K562 (cell line): ENCODE measurements at regions not wholly inside any gene's neighbourhood (a gene's known extent, or its start where the extent isn't known, plus 50 kb on each side); places are given as distances from the start of the nearest gene placed in this dataset.

ENCODE experiments used
- ATAC-seq: fragments of 200-7000 bp; cut with Tn5 transposase; 3 replicates; pipeline ENCODE4 v1.9.1; 2020; ENCODE audit warnings: moderate library complexity
- BruUV-seq: library from RNA; stranded (reverse); fragments of 400-500 nt; replicated peaks from 2 replicates; lab custom pipeline; 2021; lab: Mats Ljungman, UMichigan
- CTCF ChIA-PET: fragments of 300-600 bp; formaldehyde crosslinking; extraction: SDS; loops from one replicate; lab custom pipeline; 2021; ENCODE audit warnings: low intra/inter-chr PET ratio; lab: Yijun Ruan, JAX
- POLR2A ChIA-PET: fragments of 300-600, 350-650 bp; sonication (Branson Sonifier 250); formaldehyde crosslinking; extraction: SDS; loops from one replicate; lab custom pipeline; 2021; ENCODE audit warnings: antibody characterized with exemption, inconsistent platforms; lab: Yijun Ruan, JAX
- DNase-seq, 4 experiments: peaks; one replicate each; pipeline versions ENCODE4 v3.0.0 to v3.0.0-alpha.2; 2011 to 2018; ENCODE audit warnings: low spot score in 3 of 4, mixed read lengths in 3 of 4; ENCODE audit errors: extremely low read depth in 1 of 4
- FAIRE-seq: peaks from 2 replicates; lab custom pipeline; 2011; peaks lifted over from hg19 to GRCh38; lab: Jason Lieb, UNC
- H2AFZ ChIP-seq: 2 replicates; pipeline ENCODE4 v1.6.0; 2011; ENCODE audit warnings: low read depth, low read length, control low read depth, inconsistent platforms
- H3K27ac ChIP-seq: fragments of 200-600 bp; 3 replicates; pipeline ENCODE4 v1.8.0; 2011; ENCODE audit warnings: low read depth, mild to moderate bottlenecking, control low read depth, inconsistent platforms, low read length, moderate library complexity, mixed read lengths; ENCODE audit errors: extremely low read depth
- H3K27me3 ChIP-seq, 2 experiments: fragments of 300-600 bp in 1 of 2; 2 replicates in 1 of 2; 3 replicates in 1 of 2; pipeline versions ENCODE4 v1.6.0 to v1.8.0; 2011; ENCODE audit warnings: inconsistent platforms in 2 of 2, low read length in 2 of 2, mild to moderate bottlenecking in 1 of 2, mixed read lengths in 1 of 2, moderate library complexity in 1 of 2; ENCODE audit not compliant: control insufficient read depth in 2 of 2, insufficient read depth in 2 of 2
- H3K36me3 ChIP-seq: fragments of 300-600 bp; 3 replicates; pipeline ENCODE4 v1.8.0; 2011; ENCODE audit warnings: mild to moderate bottlenecking, low read length, inconsistent platforms; ENCODE audit not compliant: control insufficient read depth, insufficient read depth
- H3K4me1 ChIP-seq, 2 experiments: fragments of 200-600 bp in 1 of 2; replicated peaks in 1 of 2; 2 replicates in 1 of 2; 3 replicates in 1 of 2; pipeline versions ENCODE4 v1.5.1 to v1.8.0; 2011; ENCODE audit warnings: inconsistent platforms in 2 of 2, low read length in 2 of 2, mild to moderate bottlenecking in 1 of 2, mixed read lengths in 1 of 2, moderate library complexity in 1 of 2; ENCODE audit not compliant: control insufficient read depth in 2 of 2, insufficient read depth in 2 of 2
- H3K4me2 ChIP-seq: 2 replicates; pipeline ENCODE4 v1.6.1; 2011; ENCODE audit warnings: low read length, control low read depth, inconsistent platforms, mixed read lengths; ENCODE audit not compliant: insufficient read depth
- H3K4me3 ChIP-seq: fragments of 200-600 bp; sonication (generic), shearing (Covaris generic); 2 replicates; pipeline ENCODE4 v1.5.1; 2016; ENCODE audit warnings: control low read depth, inconsistent platforms
- H3K79me2 ChIP-seq: fragments of 200-600 bp; 3 replicates; pipeline ENCODE4 v1.8.0; 2011; ENCODE audit warnings: low read length, inconsistent platforms; ENCODE audit not compliant: control insufficient read depth, insufficient read depth
- H3K9ac ChIP-seq, 2 experiments: 2 replicates each; pipeline versions ENCODE4 v1.6.0 to v1.6.1; 2011; ENCODE audit warnings: low read depth in 2 of 2, low read length in 2 of 2, control low read depth in 1 of 2, inconsistent platforms in 1 of 2, mild to moderate bottlenecking in 1 of 2, mixed read lengths in 1 of 2; ENCODE audit not compliant: insufficient read depth in 1 of 2
- H3K9me1 ChIP-seq: one replicate; pipeline ENCODE4 v1.6.0; 2011; ENCODE audit warnings: inconsistent platforms, mild to moderate bottlenecking, low read length, moderate library complexity; ENCODE audit not compliant: control insufficient read depth, insufficient read depth
- H3K9me3 ChIP-seq: replicated peaks from 2 replicates; pipeline ENCODE4 v1.5.1; 2011; ENCODE audit warnings: low read depth, low read length, inconsistent platforms; ENCODE audit not compliant: control insufficient read depth, insufficient read depth
- H4K20me1 ChIP-seq: replicated peaks from 2 replicates; pipeline ENCODE4 v1.6.1; 2011; ENCODE audit warnings: low read length, inconsistent platforms, mixed read lengths; ENCODE audit not compliant: control insufficient read depth, insufficient read depth
- CGGBP1 ChIP-seq: fragments of 250-450 bp; sonication (Bioruptor Pico); IDR thresholded peaks from 2 replicates; pipeline ENCODE4 v1.9.0; 2021; ENCODE audit warnings: mild to moderate bottlenecking
- COPS2 ChIP-seq: fragments of 450-650 bp; conservative IDR thresholded peaks from 2 replicates; pipeline ENCODE4 v1.6.1; 2016; ENCODE audit warnings: mild to moderate bottlenecking, moderate library complexity
- CXXC5 ChIP-seq: fragments of 250-450 bp; sonication (Bioruptor Pico); IDR thresholded peaks from 2 replicates; pipeline ENCODE4 v1.8.0; 2022; ENCODE audit warnings: inconsistent platforms, mild to moderate bottlenecking, moderate library complexity
- GABPB1 ChIP-seq: sonication (generic); formaldehyde crosslinking; IDR thresholded peaks from 2 replicates; pipeline ENCODE4 v1.8.0; 2022; ENCODE audit warnings: mild to moderate bottlenecking, missing genetic modification reagents
- JUN ChIP-seq, 2 experiments: sonication (generic) in 1 of 2; formaldehyde crosslinking in 1 of 2; IDR thresholded peaks; 2 replicates each; pipeline versions ENCODE4 v1.6.1 to v1.8.0; 2012 to 2022; ENCODE audit warnings: borderline replicate concordance in 2 of 2, mild to moderate bottlenecking in 2 of 2, improper control_type of control experiment in 1 of 2, low read depth in 1 of 2, low read length in 1 of 2, missing genetic modification reagents in 1 of 2
- MBD2 ChIP-seq: sonication (generic); IDR thresholded peaks from 2 replicates; pipeline ENCODE4 v1.6.1; 2016; ENCODE audit warnings: low read depth, borderline replicate concordance
- MYNN ChIP-seq, 2 experiments: sonication (generic); formaldehyde crosslinking in 1 of 2; IDR thresholded peaks; 2 replicates each; pipeline versions ENCODE4 v1.5.0 to v1.6.1; 2016 to 2020; ENCODE audit warnings: antibody characterized with exemption in 1 of 2, missing genetic modification reagents in 1 of 2
- PHB ChIP-seq: fragments of 250-450 bp; sonication (Bioruptor Pico); IDR thresholded peaks from 2 replicates; pipeline ENCODE4 v1.5.0; 2021
- SMARCE1 ChIP-seq: fragments of 450-650 bp; IDR thresholded peaks from 2 replicates; pipeline ENCODE4 v1.7.1; 2016; ENCODE audit warnings: mild to moderate bottlenecking
- TRIM28 ChIP-seq: fragments of 450-650 bp; IDR thresholded peaks from 2 replicates; pipeline ENCODE4 v1.6.1; 2017
- ZNF79 ChIP-seq: fragments of 250-450 bp; sonication (Bioruptor Pico); IDR thresholded peaks from 2 replicates; pipeline ENCODE4 v1.4.0; 2020; ENCODE audit warnings: low read depth, mild to moderate bottlenecking, moderate library complexity
- WGBS: fragments of 100-300 bp; shearing (Covaris generic); methylation state at CpG from one replicate; pipeline ENCODE4 v1.1.6; 2016; ENCODE audit warnings: low coverage, mixed read lengths; ENCODE audit not compliant: insufficient coverage; ENCODE audit errors: missing lambda C conversion rate; 5-methylcytosine and 5-hydroxymethylcytosine counted together
- in situ Hi-C: fragments of 300-500 bp; cut with MboI; formaldehyde crosslinking; loops from 4 replicates; pipeline ENCODE4 v1.15.0; 2018; ENCODE audit warnings: inconsistent platforms, mixed read lengths
- intact Hi-C: fragments of 100-400 bp; cut with micrococcal nuclease; formaldehyde crosslinking; loops from 2 replicates; pipeline ENCODE4 v1.14.2; 2022
- TF ChIP-seq, protein P1 (sequence below): fragments of 450-650 bp; formaldehyde crosslinking; IDR thresholded peaks from 2 replicates; pipeline ENCODE4 v1.4.0; 2020; ENCODE audit warnings: mild to moderate bottlenecking, moderate library complexity
- TF ChIP-seq, protein P2 (sequence below): fragments of 250-450 bp; sonication (Bioruptor Pico); IDR thresholded peaks from 2 replicates; pipeline ENCODE4 v1.8.0; 2022; ENCODE audit warnings: inconsistent platforms, mild to moderate bottlenecking, moderate library complexity, borderline replicate concordance

GRCh38 chr12:28994179-28994715, 154.8 kb upstream of the FAR2 start:
- Histone ChIP-seq H3K9me3 (no peaks in the 10 kb centered on the region), H3K27ac (no peak overlapping the region), H3K4me1 (no peaks in the 10 kb centered on the region), H4K20me1 (no peaks in the 10 kb centered on the region), H3K36me3 (no peaks in the 10 kb centered on the region), H2AFZ (no peak overlapping the region), H3K4me2 (no peak overlapping the region), H3K79me2 (no peaks in the 10 kb centered on the region), H3K4me3 (no peak overlapping the region), H3K9me1 (no peaks in the 10 kb centered on the region), H3K27me3 (no peaks in the 10 kb centered on the region), H3K9ac (no peak overlapping the region)
- no TSS peak for BruUV-seq
- WGBS = 7% methylated on average over 3 of the region's 3 CpGs
- no peak for DNase-seq
- in situ Hi-C loops = no loop called here
- FAIRE-seq = no peak
- POLR2A ChIA-PET = no interaction called here
- intact Hi-C loops = no loop called here
- ATAC-seq = no peak
- CTCF ChIA-PET = no interaction called here
- no peak for TF ChIP-seq CXXC5 (CRISPR knock-in tag)
- no peak for TF ChIP-seq CGGBP1 (CRISPR knock-in tag)
- TF ChIP-seq PHB = no peak
- no peak for TF ChIP-seq JUN (IDR thresholded peaks at IDR 0.05; ENCODE audit: borderline replicate concordance, low read depth, low read length)
- TF ChIP-seq JUN (CRISPR knock-in tag; IDR thresholded peaks at IDR 0.05; ENCODE audit: borderline replicate concordance) = no peak
- TF ChIP-seq, protein P1, sequence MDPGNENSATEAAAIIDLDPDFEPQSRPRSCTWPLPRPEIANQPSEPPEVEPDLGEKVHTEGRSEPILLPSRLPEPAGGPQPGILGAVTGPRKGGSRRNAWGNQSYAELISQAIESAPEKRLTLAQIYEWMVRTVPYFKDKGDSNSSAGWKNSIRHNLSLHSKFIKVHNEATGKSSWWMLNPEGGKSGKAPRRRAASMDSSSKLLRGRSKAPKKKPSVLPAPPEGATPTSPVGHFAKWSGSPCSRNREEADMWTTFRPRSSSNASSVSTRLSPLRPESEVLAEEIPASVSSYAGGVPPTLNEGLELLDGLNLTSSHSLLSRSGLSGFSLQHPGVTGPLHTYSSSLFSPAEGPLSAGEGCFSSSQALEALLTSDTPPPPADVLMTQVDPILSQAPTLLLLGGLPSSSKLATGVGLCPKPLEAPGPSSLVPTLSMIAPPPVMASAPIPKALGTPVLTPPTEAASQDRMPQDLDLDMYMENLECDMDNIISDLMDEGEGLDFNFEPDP (CRISPR knock-in tag) = no peak
- no peak for TF ChIP-seq MBD2
- TF ChIP-seq SMARCE1 = no peak
- no peak for TF ChIP-seq COPS2
- no peak for TF ChIP-seq MYNN (IDR thresholded peaks at IDR 0.05)
- no peak for TF ChIP-seq MYNN (CRISPR knock-in tag; IDR thresholded peaks at IDR 0.05)
- no peak for TF ChIP-seq TRIM28
- TF ChIP-seq GABPB1 (CRISPR knock-in tag) = no peak
- no peak for TF ChIP-seq ZNF79 (CRISPR knock-in tag)
- TF ChIP-seq, protein P2, sequence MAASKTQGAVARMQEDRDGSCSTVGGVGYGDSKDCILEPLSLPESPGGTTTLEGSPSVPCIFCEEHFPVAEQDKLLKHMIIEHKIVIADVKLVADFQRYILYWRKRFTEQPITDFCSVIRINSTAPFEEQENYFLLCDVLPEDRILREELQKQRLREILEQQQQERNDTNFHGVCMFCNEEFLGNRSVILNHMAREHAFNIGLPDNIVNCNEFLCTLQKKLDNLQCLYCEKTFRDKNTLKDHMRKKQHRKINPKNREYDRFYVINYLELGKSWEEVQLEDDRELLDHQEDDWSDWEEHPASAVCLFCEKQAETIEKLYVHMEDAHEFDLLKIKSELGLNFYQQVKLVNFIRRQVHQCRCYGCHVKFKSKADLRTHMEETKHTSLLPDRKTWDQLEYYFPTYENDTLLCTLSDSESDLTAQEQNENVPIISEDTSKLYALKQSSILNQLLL (CRISPR knock-in tag) = no peak
